Ectodermal cell (in vitro differentiated cells): ENCODE measurements at regions not wholly inside any gene's neighbourhood (a gene's known extent, or its start where the extent isn't known, plus 50 kb on each side); places are given as distances from the start of the nearest gene placed in this dataset.

Source experiments
- H3K27ac ChIP-seq: 2 replicates; pipeline ENCODE4 v1.7.0; 2013; ENCODE audit warnings: mild to moderate bottlenecking, low read depth, low read length; ENCODE audit not compliant: insufficient read depth, poor library complexity, severe bottlenecking
- H3K27me3 ChIP-seq: 2 replicates; pipeline ENCODE4 v1.7.0; 2013; ENCODE audit warnings: mild to moderate bottlenecking, low read length; ENCODE audit not compliant: insufficient read depth, control insufficient read depth, poor library complexity, severe bottlenecking
- H3K36me3 ChIP-seq: one replicate; pipeline ENCODE4 v1.7.0; 2013; ENCODE audit warnings: low read length; ENCODE audit not compliant: control insufficient read depth, insufficient read depth
- H3K4me1 ChIP-seq: one replicate; pipeline ENCODE4 v1.7.0; 2013; ENCODE audit warnings: low read length; ENCODE audit not compliant: control insufficient read depth, insufficient read depth
- H3K4me3 ChIP-seq: 2 replicates; pipeline ENCODE4 v1.7.0; 2013; ENCODE audit warnings: low read depth, low read length, control low read depth; ENCODE audit not compliant: insufficient read depth
- H3K9me3 ChIP-seq: 2 replicates; pipeline ENCODE4 v1.7.0; 2013; ENCODE audit warnings: mild to moderate bottlenecking, low read length, moderate library complexity; ENCODE audit not compliant: control insufficient read depth
- WGBS, 2 experiments: methylation state at CpG; one replicate each; pipeline ENCODE4 v1.1.7; 2013; ENCODE audit warnings: missing lambda C conversion rate in 2 of 2; 5-methylcytosine and 5-hydroxymethylcytosine counted together

DNA sequence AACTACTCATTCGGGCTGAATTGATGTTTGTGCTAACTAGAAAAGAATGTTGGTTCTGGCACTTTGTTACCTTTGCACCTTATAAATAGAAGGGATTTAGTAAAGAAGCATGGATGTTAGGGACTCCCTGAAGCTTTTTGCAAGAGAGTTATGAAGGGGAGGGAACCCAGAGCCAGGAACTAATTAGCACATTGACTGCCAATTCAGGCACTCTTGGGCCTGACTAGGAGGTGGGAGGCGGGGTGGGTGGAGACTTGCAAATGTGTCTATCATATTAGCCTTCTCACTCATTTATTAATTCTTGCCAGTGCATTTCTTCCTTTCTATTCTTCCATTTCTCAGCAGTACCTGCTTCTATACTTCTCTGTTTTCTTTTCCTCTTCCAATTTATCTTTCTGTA, 1022.4 kb downstream of the TMEM182 start:
- no peak overlapping the region for H3K4me3 ChIP-seq
- H3K36me3 ChIP-seq = no peaks in the 10 kb centered on the region
- H3K9me3 ChIP-seq = no peaks in the 10 kb centered on the region
- 56 to 71% methylated on average over 1 to 2 of the region's 2 CpGs for WGBS, 2 experiments
- H3K27me3 ChIP-seq = peaks cover 3% of the 10 kb centered on the region
- no peak overlapping the region for H3K27ac ChIP-seq
- peaks cover 12% of the 10 kb centered on the region for H3K4me1 ChIP-seq

DNA sequence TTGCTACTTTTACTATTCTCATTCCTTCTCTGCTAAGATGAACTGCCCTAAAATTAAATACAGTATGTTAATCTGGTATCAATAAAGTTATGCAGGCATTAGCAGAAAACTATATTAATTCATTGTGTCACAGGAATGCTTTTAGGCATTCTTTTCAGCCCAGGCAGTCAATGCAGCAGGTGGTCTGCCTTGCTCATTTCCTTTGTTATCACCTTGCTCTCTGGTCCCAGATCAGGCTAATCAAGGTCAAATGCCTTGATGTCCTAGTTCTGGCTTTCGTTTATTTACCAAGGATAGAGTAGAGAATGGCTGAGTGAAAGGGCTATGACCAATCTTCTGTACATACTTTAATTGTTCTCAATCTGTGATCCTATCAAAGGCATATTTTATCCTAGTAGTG, 1023.6 kb downstream of the TMEM182 start:
- Histone ChIP-seq H3K4me1 (peaks cover 19% of the 10 kb centered on the region), H3K9me3 (no peaks in the 10 kb centered on the region), H3K27ac (no peak overlapping the region), H3K36me3 (no peaks in the 10 kb centered on the region), H3K4me3 (no peak overlapping the region), H3K27me3 (peaks cover 3% of the 10 kb centered on the region)
- 17% methylated on average over 1 of the region's 1 CpG; no CpG with 5 or more reads in 1 of the 2 experiments for WGBS, 2 experiments

DNA sequence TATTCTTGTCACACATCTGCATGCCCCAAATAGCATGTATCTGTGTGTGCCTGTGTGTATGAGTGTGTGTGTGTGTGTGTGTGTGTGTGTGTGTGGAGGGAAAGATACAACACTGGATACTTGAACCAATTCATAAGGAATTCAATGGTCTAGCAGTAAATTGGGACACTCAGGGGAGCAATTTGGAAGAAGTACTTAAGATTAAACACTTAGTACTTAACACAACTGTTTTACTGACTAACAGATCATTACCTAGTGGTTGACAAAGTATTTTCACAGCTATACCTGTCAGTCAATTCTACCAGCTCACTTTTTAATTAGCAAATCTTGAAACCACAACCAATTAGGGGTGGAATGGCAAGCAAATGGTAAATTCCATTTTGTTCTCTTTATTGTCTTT, 1024.1 kb downstream of the TMEM182 start:
- Histone ChIP-seq H3K4me1 (peaks cover 19% of the 10 kb centered on the region), H3K4me3 (no peak overlapping the region), H3K27ac (no peak overlapping the region), H3K36me3 (no peaks in the 10 kb centered on the region), H3K9me3 (no peaks in the 10 kb centered on the region), H3K27me3 (peaks cover 4% of the 10 kb centered on the region)

DNA sequence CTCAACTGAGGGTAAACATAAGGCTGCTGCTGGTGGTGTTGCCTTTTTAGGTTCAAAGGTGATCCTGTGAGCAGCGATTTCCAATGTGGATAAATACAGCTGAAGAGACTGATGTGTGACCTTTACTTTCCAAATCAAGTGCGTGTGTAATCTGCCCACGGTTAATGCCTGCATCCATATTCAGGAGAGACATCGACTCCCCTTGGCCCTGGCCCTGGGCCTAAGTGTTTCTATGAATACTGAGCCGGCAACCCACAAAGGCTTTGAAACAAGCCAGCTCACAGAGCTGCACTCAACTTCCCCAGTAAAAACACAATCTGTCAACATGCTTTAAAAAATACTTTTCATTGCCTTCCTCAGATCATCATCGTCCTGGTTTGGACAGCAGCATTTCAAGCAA, 1026.6 kb downstream of the TMEM182 start:
- peaks cover 8% of the 10 kb centered on the region for H3K27me3 ChIP-seq
- peak overlapping the region; percentile 90 for H3K27ac ChIP-seq
- no peaks in the 10 kb centered on the region for H3K36me3 ChIP-seq
- 52 to 60% methylated on average over 6 of the region's 6 CpGs for WGBS, 2 experiments
- H3K4me1 ChIP-seq = peaks cover 22% of the 10 kb centered on the region
- H3K4me3 ChIP-seq = no peak overlapping the region
- no peaks in the 10 kb centered on the region for H3K9me3 ChIP-seq

DNA sequence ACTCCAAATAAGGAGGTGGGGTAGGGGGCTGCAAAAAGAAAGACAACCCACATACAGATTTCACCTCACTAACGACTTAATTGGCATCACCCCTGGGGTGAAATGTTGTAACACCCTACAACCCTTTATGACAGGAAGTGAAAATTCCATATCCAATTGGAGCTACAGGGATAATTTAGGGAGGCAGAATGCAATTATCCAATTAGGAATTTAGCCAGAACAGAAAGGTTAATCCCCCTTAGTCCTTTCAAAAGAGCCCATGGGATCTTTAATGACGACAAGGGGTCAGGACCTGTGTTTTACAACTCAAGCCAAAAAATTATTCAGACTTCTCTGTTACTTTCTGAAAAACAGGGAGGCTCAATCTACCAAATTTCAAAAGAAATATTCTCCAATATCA, 1027.1 kb downstream of the TMEM182 start:
- Histone ChIP-seq H3K9me3 (peaks cover 2% of the 10 kb centered on the region), H3K4me3 (no peak overlapping the region), H3K36me3 (no peaks in the 10 kb centered on the region), H3K4me1 (peaks cover 22% of the 10 kb centered on the region), H3K27me3 (peaks cover 8% of the 10 kb centered on the region), H3K27ac (peak overlapping the region; percentile 90)
- 1 to 9% methylated on average over 1 to 2 of the region's 2 CpGs for whole genome bisulfite sequencing, 2 experiments

DNA sequence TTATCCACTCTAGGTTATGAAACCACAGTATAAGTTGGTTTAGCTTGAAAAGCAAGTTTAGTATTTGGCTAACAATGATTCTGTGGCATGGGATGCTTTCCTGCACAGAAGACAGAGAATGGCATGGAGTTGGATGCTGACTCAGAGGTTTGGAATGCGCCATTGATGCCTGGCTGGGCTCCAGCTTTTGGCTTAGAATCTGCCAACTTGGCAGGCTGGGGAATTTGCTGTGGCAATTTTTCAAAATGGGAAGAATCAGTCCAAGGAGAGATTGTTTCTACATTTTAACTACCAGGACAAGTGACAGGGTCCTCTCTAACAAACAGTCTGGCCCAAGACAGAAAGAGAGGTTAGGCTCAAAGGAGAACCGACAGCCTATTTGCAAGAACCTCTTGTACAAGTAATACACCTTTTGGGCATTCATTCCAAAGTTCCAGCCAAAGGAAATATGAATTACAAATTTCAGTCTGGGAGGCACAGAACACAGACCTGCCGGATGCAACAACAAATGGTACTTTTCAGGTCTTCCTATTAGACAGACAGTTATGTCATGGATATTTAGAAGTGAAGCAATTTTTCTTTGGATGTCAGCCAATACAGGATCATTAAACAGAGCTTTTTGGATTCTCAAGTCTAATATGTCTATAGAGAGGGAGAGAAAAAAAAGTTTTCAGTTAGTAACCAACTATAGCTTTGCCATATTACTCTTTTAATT, 1027.7 kb downstream of the TMEM182 start:
- WGBS, 2 experiments = 70 to 73% methylated on average over 3 of the region's 3 CpGs
- Histone ChIP-seq H3K27me3 (peaks cover 8% of the 10 kb centered on the region), H3K4me1 (peaks cover 22% of the 10 kb centered on the region), H3K27ac (peak overlapping the region; percentile 90), H3K4me3 (no peak overlapping the region), H3K36me3 (no peaks in the 10 kb centered on the region), H3K9me3 (peaks cover 3% of the 10 kb centered on the region)

DNA sequence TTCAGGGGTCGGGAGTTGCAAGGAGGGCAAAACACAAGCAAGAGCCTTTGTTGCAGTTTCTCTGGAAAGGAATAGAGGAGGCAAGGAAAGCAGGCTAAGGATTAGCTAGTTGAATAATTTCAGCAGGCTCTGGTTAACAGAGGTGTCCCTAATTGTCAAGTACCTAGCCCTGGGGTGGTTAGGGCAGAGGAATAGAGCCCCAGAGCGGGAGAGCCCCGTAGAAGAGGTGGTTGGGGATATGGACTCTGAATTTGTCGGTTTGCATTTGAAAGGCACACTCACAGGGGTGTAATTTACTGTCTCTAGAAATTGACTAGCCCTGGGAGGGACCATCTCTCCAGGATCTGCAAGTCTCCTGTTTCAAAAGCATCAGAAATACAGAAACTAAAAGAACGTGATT, 1030.2 kb downstream of the TMEM182 start:
- H3K36me3 ChIP-seq = no peaks in the 10 kb centered on the region
- H3K4me1 ChIP-seq = peaks cover 22% of the 10 kb centered on the region
- peaks cover 3% of the 10 kb centered on the region for H3K9me3 ChIP-seq
- no peak overlapping the region for H3K4me3 ChIP-seq
- no peak overlapping the region for H3K27ac ChIP-seq
- peaks cover 6% of the 10 kb centered on the region for H3K27me3 ChIP-seq
- 6 to 16% methylated on average over 5 of the region's 5 CpGs for WGBS, 2 experiments

DNA sequence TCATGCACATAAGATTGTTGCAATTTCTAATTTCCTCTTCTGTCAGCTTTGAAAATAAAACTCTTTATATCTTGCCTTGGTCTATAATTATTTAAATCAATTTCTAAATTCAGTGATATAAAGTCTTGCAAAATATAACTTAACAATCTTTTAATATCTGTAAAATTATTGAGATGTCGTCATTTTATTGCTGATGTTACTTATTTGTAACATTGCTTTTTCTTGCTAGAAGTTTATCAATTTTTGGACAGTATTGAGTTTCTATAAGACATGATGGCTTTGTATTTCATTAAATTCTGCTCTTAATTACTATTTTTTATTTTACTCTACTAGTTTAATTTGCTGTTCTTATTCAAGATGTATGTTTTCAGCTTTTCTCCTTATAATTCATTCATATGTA, 1036.5 kb downstream of the TMEM182 start:
- no peak overlapping the region for H3K27ac ChIP-seq
- H3K4me3 ChIP-seq = no peak overlapping the region
- no peaks in the 10 kb centered on the region for H3K4me1 ChIP-seq
- peaks cover 3% of the 10 kb centered on the region for H3K9me3 ChIP-seq
- H3K36me3 ChIP-seq = no peaks in the 10 kb centered on the region
- no peaks in the 10 kb centered on the region for H3K27me3 ChIP-seq
- WGBS, 2 experiments = 100% methylated on average over 1 of the region's 1 CpG; no CpG with 5 or more reads in 1 of the 2 experiments

DNA sequence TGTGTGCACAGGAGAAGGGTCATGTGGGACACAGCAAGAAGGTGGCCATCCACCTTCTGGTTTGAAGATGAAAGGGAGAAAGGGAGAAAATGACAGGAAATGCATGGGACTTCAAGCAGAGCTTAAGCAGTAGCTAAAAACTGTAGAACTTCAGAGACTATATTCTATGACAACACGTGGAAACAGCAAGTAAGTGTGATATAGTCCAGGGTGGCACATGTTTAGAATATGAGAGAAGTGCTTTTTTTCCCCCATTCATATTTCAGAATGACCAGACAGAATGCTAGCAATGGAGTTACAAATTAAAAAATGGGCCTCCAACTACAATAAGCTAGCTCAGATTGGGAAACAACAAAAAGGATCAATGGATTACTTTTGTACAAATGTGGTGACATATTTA, 1042.2 kb downstream of the TMEM182 start:
- Histone ChIP-seq H3K27me3 (no peaks in the 10 kb centered on the region), H3K27ac (no peak overlapping the region), H3K9me3 (no peaks in the 10 kb centered on the region), H3K4me1 (no peaks in the 10 kb centered on the region), H3K36me3 (no peaks in the 10 kb centered on the region), H3K4me3 (no peak overlapping the region)
- WGBS, 2 experiments = 71 to 100% methylated on average over 1 of the region's 1 CpG

DNA sequence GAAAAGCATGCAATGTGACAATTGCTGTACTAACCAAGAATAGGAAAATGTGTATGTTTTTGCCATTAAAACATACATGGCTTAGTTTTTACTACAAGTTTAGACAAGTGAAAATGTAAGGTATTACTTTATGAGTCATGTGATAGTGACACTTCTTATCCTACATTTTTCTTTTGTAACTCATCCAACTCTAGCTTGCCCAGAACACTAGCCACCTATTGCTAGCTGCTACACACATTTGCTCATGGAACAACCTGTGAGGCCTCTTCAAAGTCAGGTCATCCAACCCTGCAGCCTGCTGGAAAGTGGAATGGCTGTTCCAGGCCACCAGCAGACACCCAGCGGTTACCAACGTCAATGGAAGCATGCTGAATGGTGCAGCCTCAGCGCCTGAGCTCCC, 1043.9 kb downstream of the TMEM182 start:
- H3K27ac ChIP-seq = no peak overlapping the region
- peaks cover 4% of the 10 kb centered on the region for H3K4me1 ChIP-seq
- H3K36me3 ChIP-seq = no peaks in the 10 kb centered on the region
- 92 to 93% methylated on average over 3 of the region's 3 CpGs for WGBS, 2 experiments
- no peak overlapping the region for H3K4me3 ChIP-seq
- no peaks in the 10 kb centered on the region for H3K27me3 ChIP-seq
- H3K9me3 ChIP-seq = no peaks in the 10 kb centered on the region

DNA sequence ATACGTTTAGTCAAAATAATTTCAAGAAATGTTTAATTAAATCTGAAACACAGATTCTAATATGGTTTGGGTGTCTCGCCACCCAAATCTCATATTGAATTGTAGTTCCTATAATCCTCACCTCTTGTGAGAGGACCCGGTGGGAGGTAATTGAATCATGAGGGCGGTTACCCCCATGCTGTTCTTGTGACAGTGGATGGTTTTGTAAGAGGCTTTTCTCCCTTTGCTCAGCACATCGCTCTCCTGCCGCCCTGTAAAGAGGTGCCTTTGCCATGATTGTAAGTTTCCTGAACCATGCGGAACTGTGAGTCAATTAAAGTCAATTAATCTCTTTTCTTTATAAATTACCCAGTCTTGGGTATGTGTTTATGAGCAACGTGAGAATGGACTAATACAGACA, 1045.1 kb upstream of the POU3F3 start:
- peaks cover 9% of the 10 kb centered on the region for H3K4me1 ChIP-seq
- H3K36me3 ChIP-seq = no peaks in the 10 kb centered on the region
- WGBS, 2 experiments = 24 to 30% methylated on average over 5 to 6 of the region's 8 CpGs
- H3K27me3 ChIP-seq = no peaks in the 10 kb centered on the region
- no peak overlapping the region for H3K4me3 ChIP-seq
- no peaks in the 10 kb centered on the region for H3K9me3 ChIP-seq
- no peak overlapping the region for H3K27ac ChIP-seq
